Activated CD8-positive, alpha-beta memory T cell treated with anti-CD3 and anti-CD28 coated beads for 4 hours (primary cell): ENCODE measurements at regions not wholly inside any gene's neighbourhood (a gene's known extent, or its start where the extent isn't known, plus 50 kb on each side); places are given as distances from the start of the nearest gene placed in this dataset.

Experiments
- DNase-seq, 2 donors: peaks; one replicate each; pipeline ENCODE4 v3.0.0-alpha.2; 2020; ENCODE audit warnings: low read depth in 2 of 2

GRCh38 chr2:5751873-5752482 lies 59.8 kb downstream of the SOX11 start:
- DNase-seq, result no peak

GRCh38 chr2:5756272-5756671 lies 64.1 kb downstream of the SOX11 start:
- DNase-seq, result no peak

DNA sequence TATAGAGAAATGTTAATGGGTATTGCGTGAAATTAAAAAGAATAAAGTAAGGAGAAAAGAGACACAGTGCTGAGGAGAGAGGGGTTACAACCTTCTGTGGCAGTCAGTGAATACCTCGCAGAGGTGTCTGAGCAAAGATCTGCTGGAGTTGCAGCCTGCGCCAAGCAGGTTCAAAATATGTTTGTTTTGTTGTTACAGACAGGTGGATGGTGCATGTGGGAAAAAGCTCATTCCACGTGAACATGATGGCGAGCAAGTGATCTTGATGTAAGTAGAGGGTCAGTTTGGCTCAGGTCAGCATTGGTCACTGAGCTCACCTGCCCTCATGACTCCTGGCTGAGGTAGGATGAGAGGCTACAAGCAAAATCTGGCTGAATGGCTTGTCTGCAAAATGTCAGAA lies 66.2 kb downstream of the SOX11 start:
- no peak for DNase-seq

GRCh38 chr2:5759949-5760348 lies 67.8 kb downstream of the SOX11 start:
- DNase-seq, result no peak

DNA sequence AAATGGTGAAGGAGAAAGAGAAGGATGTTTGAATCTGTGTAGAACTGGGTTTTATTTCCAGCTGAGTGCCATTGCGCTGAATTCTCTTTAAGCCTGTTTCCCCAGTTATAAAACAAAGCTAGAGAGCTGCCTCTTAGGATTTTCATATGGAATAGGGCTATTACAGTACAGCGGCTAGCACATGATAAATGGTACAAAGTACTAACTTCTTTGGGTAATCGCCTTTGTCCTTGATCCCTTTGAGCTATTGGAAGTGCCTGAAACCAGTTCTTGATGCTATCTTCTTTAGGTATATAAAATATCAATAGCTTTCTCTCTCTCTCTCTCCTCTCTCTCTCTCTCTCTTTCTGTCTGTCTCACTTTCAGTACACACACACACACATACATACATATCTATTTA lies 71.3 kb downstream of the SOX11 start:
- no peak for DNase-seq

DNA sequence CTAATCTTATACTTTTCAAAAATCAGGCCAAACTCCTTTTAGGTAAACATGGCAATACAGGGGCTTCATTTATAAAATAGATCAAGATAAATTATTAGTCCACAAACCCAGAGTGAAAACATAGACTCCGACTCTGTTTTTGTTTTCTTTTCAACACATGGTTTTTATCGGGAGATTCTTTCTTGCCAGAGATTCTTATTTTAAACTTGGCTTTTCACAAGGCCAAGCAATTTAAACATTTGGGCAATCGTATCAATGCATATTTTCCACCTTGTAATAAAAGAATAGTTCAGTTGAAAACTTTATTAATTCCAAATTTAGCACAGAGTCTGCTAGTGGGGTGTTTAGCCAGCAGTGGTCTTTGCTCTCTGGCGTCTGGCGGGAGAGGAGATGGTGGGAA lies 71.9 kb downstream of the SOX11 start:
- no peak for DNase-seq

DNA sequence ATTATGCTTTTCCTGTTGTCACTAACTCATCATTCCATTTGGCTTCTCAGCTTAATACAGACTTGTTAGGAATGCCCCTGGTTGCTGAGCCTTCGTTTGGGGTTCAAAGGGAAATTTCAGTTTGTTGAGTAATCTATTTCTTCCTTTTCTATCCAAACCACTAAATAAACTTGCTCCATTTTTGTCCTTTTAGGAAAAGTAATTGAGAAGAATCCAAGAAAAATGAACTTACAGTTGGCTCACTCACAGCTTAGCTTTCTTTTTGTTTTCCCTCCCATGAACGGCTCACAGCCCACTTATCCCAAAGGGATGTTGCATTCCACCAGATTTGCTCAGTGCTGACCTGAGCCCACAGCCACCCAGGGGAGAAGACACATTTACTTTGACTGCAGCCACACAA lies 73.9 kb downstream of the SOX11 start:
- no peak for DNase-seq

DNA sequence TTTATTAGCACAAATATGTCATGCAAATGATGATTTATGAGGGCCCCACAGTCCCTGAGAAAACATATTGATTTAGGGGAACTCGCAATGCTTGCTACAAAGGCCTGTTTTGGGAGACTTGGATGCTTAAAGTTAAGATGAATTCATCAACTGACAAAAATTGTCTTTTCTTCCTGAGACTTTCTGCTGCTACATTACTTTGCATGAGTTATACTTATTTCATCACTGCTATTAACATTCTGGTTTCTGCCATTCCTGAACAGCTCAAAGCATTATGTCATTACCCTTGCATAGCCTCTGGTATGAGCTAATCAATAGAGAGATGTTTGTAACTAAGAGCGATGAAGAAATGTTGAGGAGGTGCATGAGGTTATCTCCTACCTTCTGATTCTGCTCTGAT lies 74.4 kb downstream of the SOX11 start:
- no peak for DNase-seq

GRCh38 chr2:5777131-5777535 lies 84.9 kb downstream of the SOX11 start:
- DNase-seq, result no peak

- DNase-seq, result no peak
Measured at GRCh38 chr2:5781679-5782078, 89.5 kb downstream of the SOX11 start.

- DNase-seq, result no peak
Measured at GRCh38 chr2:5782103-5782502, 89.9 kb downstream of the SOX11 start.

GRCh38 chr2:5788447-5788846 lies 96.3 kb downstream of the SOX11 start:
- no peak for DNase-seq

GRCh38 chr2:5791371-5791770 lies 99.2 kb downstream of the SOX11 start:
- no peak for DNase-seq

DNA sequence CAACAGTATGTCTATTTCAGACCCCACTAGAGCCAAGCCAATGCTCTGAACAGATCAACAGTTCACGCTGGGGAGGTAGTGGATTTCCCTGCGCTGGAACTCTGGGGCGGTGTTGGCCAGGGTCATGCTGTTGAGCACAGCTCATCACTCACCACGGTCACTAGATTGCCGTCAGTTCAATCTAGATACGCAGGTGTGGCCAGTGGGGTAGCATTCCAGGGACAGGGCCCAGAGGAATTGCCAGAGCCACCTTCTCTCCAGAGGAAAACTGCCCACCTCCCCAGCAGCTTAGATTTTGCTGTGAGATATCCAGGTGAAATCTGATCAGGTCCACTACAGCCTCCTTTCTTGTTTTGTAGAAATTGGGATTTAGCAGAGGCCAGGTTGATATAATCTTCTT lies 101.8 kb downstream of the SOX11 start:
- no peak for DNase-seq

GRCh38 chr2:5798084-5798483 lies 105.9 kb downstream of the SOX11 start:
- DNase-seq, result no peak

DNA sequence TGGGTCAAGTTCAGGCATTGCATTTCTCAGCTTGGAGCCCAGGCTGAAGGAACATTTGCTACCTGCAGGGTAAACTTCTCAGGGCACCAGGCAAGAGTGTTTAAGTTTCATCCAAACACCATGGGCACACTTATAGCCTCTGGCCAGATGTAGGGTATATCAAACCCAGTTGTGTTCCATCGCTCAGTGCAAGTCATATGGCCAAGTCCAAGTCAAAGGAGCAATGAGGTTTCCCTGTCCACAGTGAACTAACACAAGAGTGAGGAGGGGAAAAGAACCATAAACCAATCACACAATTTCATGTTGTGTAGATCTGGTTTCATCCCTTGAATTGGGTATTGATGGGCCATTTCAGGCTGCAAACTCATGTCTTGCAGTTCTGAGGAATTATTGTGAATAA lies 107.2 kb downstream of the SOX11 start:
- DNase-seq, result no peak

DNA sequence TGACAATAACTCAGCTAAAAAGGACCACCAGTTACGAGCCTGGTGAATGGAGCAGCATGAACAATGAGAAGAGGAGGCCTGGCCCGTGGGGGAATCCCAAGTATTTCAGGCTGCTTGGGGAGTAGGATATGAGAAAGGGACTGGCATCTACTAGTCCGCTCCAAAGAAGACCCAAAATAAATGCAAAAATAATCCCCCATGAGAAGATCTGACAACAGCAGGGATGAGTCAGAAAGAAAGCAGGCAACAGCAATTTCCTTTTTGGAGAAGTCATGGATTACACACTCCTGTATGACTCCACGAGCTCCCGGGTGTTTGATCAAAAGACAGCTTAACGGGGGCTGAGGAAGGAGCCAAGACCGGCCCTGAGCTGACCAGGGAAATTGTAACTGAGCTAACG lies 111.4 kb downstream of the SOX11 start:
- no peak for DNase-seq

DNA sequence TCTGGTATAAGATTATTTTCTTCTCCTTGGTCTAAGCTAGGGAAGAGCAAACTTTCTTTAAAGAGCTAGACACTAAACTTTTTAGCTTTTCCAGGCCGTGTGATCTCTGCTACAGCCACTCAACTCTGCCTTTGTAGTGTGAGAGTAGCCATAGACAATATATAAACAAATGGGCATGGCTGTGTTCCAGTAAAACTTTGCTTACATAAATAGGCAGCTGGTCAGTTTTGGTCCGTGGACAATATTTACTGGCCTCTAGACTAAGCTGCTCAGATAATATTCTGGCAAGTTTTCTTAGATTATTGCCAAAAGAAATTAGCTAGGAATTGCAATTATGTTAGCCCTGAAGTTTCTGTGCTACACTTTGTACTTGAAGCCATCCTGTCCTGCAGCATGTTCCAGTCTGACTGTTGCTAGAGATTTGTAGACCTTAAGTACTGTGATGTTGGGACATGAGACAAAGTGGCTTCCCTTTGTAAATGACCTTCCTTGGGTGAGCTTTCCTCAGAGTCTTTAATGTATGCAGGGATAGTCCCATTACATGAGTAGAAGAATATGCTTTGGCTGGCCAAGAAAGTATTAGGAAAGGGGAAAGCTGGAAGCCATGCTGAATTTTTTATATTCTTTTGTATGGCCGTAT lies 126.9 kb downstream of the SOX11 start:
- no peak for DNase-seq

GRCh38 chr2:5824126-5824525 lies 131.9 kb downstream of the SOX11 start:
- no peak for DNase-seq

DNA sequence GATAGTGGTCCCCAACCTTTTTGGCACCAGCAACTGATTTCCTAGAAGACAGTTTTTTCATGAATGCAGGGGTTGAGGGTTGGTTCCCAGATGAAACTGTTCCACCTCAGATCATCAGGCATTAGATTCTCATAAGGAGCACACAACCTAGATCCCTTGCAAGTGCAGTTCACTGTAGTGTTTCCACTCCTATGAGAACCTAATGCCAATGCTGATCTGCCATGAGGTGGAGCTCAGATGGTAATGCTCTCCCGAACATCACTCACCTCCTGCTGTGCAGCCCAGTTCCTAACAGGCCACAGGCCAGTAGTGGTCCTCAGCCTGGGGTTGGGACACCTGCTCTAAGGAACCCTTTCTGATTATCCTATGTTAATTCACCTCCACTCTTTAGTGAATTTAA lies 133.5 kb downstream of the SOX11 start:
- no peak for DNase-seq

DNA sequence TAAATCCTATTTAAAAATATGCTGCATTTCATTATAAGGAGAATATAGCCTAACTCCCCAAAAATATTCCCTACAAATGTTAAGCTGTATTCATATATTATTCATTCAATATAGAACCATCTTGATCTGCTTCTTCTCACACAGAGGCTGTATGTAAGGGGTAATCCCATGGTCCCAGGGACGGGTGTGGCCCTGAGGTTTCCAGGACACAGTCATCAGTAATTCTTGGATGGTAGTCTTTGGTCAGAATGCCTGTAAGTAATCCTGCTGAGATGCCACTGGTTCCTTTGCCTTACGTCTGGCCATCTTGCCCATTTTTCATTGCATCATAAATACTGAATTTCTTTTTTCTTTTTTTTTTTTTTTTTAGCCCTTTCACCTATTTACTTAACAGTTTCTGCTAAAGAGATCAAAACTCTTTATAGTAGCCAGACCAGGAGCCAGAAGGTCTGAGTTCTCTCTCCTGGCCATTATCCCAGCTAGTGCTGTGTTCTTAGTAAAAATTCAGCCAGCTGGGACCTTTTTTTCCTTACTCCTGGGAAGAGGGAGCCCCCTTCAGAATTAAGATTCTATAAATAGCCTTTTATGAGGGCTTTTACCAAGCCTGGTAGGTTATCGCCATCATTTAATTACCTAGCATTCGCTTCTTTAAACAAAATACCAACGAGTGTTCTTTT lies 134.9 kb downstream of the SOX11 start:
- no peak for DNase-seq

DNA sequence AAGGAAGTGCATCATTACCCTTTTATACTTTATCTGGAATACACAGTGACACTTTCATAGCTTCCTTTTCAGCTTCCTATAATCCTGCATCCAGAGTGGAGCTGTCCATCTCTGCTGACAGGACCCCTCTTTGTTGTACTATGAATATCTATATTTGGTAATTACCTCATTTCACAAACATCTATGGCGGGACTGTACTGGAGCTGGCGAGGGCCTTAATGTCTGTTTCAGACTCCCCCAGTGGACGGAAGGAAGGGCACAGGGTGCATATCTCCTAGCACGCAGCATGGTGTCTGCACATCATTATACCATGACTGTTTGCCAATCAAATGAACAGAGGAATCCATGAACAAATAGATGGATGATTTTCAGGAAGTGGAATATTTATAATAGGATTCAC lies 142.3 kb downstream of the SOX11 start:
- DNase-seq, result no peak

DNA sequence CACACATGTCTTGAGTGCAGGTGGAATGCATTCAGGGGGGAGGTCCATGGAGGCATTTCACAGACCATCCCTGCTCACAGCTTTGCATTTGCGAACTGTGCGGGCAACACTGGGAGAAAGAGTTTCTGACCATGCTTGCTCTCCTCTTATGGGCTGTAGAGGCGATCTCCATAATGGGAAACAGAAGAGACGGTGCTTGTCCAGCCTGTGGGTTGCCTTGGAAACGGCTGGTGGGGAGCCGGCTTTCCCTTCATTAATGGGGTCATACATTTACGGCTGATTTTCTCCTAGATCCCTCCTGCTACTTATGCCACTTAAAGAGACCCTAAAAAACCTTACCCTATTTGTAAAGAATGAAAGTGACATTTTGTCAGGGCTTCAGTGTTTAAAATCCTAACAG lies 147.4 kb downstream of the SOX11 start:
- no peak for DNase-seq

DNA sequence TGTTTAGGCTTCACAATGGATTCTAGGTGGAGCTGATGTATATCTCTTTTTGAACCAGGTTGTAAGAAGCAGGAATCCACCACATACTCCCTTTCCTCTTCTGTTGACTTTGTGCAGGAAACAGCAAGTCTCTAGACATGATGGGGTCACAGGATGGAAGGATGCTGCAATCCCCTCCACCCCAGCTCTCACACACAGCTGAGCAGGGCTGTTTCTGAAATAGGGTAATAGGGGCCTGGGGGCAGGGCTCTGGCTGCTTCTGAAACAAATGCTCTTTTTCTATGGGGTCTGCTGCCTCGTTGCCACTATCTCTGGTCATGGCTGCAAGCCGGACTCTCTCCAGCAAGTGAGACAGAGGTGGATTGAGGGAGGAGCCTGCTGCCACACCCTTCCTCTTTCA lies 148.9 kb downstream of the SOX11 start:
- no peak for DNase-seq
